ENCODE measurements at regions not wholly inside any gene's neighbourhood (a gene's known extent, or its start where the extent isn't known, plus 50 kb on each side); places are given as distances from the start of the nearest gene placed in this dataset.

- no peak overlapping the region for H3K4me3 ChIP-seq
- H3K27ac ChIP-seq: no peak overlapping the region
Observed at GRCh38 chr13:73740666-73741065, 393.5 kb downstream of the KLF12 start.

GRCh38 chr13:73739394-73739793 is 394.8 kb downstream of the KLF12 start:
- Histone ChIP-seq H3K27me3 (no peaks in the 10 kb centered on the region), H3K36me3 (no peaks in the 10 kb centered on the region), H3K27ac (no peak overlapping the region), H3K9ac (ENCODE audit: low read depth in 2 of 2, low read length in 2 of 2) (no peak overlapping the region), H3K4me1 (no peaks in the 10 kb centered on the region), H3K4me3 (no peak overlapping the region), H3K9me3 (no peaks in the 10 kb centered on the region)
- DNase-seq: no peak
- intact Hi-C loops (cut with DNase I): no loop called here
- TF ChIP-seq CTCF (IDR thresholded peaks at IDR 0.05): no peak

More at GRCh38 chr13:73740666-73741065, 393.5 kb downstream of the KLF12 start:
- Histone ChIP-seq H3K27me3 (no peaks in the 10 kb centered on the region), H3K36me3 (no peaks in the 10 kb centered on the region), H3K4me1 (no peaks in the 10 kb centered on the region), H3K9me3 (no peaks in the 10 kb centered on the region), H3K9ac (ENCODE audit: low read depth in 2 of 2, low read length in 2 of 2) (no peak overlapping the region)
- DNase-seq: no peak
- intact Hi-C loops (cut with DNase I): no loop called here
- no peak for TF ChIP-seq CTCF (IDR thresholded peaks at IDR 0.05)

- H3K9me3 ChIP-seq: no peaks in the 10 kb centered on the region
- no peak overlapping the region for H3K4me3 ChIP-seq
- DNase-seq: no peak
- H3K9ac ChIP-seq (ENCODE audit: low read depth in 2 of 2, low read length in 2 of 2): no peak overlapping the region
- intact Hi-C loops (cut with DNase I): no loop called here
- H3K4me1 ChIP-seq: no peaks in the 10 kb centered on the region
- no peak for TF ChIP-seq CTCF (IDR thresholded peaks at IDR 0.05)
- H3K36me3 ChIP-seq: no peaks in the 10 kb centered on the region
- H3K27ac ChIP-seq: no peak overlapping the region
- no peaks in the 10 kb centered on the region for H3K27me3 ChIP-seq
Observed at GRCh38 chr13:73738626-73739025, 395.6 kb downstream of the KLF12 start.

GRCh38 chr13:73737214-73737613 is 397.0 kb downstream of the KLF12 start:
- Histone ChIP-seq H3K4me1 (no peaks in the 10 kb centered on the region), H3K9me3 (no peaks in the 10 kb centered on the region), H3K27me3 (no peaks in the 10 kb centered on the region), H3K27ac (no peak overlapping the region), H3K4me3 (no peak overlapping the region), H3K36me3 (no peaks in the 10 kb centered on the region), H3K9ac (ENCODE audit: low read depth in 2 of 2, low read length in 2 of 2) (no peak overlapping the region)
- no peak for DNase-seq
- intact Hi-C loops (cut with DNase I): no loop called here
- TF ChIP-seq CTCF (IDR thresholded peaks at IDR 0.05): no peak

GRCh38 chr13:73733706-73734105 is 400.5 kb downstream of the KLF12 start:
- Histone ChIP-seq H3K36me3 (no peaks in the 10 kb centered on the region), H3K27me3 (no peaks in the 10 kb centered on the region), H3K4me3 (no peak overlapping the region), H3K9me3 (no peaks in the 10 kb centered on the region), H3K4me1 (no peaks in the 10 kb centered on the region), H3K27ac (no peak overlapping the region), H3K9ac (ENCODE audit: low read depth in 2 of 2, low read length in 2 of 2) (no peak overlapping the region)
- no peak for DNase-seq
- intact Hi-C loops (cut with DNase I): no loop called here
- no peak for TF ChIP-seq CTCF (IDR thresholded peaks at IDR 0.05)

GRCh38 chr13:73732350-73732749 is 401.9 kb downstream of the KLF12 start:
- no peak for DNase-seq
- no peak for TF ChIP-seq CTCF (IDR thresholded peaks at IDR 0.05)
- Histone ChIP-seq H3K4me1 (no peaks in the 10 kb centered on the region), H3K9ac (ENCODE audit: low read depth in 2 of 2, low read length in 2 of 2) (no peak overlapping the region), H3K9me3 (no peaks in the 10 kb centered on the region), H3K27ac (no peak overlapping the region), H3K27me3 (no peaks in the 10 kb centered on the region), H3K4me3 (no peak overlapping the region), H3K36me3 (no peaks in the 10 kb centered on the region)
- intact Hi-C loops (cut with DNase I): no loop called here

Data from colonic mucosa (tissue), 4 donors.